ENCODE measurements at regions not wholly inside any gene's neighbourhood (a gene's known extent, or its start where the extent isn't known, plus 50 kb on each side); places are given as distances from the start of the nearest gene placed in this dataset.

DNA sequence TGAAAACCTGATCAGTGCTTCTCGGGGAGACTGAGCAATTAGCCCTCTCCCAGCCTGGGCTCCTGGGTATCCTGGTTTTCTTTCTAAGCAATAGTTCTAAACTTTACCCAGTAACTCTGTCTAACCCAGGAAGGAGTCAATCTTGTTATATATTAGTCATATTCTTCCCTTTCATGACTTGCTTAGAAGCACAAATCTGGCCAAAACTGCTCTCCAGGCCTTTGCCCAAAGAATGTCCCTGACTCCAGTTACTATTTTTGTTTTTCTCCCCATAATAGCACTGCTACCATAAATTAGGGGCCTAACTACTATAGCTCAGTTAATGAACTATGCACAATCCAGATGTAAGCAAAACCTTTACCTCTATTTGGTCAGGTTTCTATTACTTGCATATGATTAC, 355.8 kb upstream of the HTR2A start:
- Histone ChIP-seq H3K9ac (ENCODE audit: insufficient read depth, low read length, poor library complexity, severe bottlenecking) (no peak overlapping the region), H3K79me2 (ENCODE audit: insufficient read depth, low read length) (no peaks in the 10 kb centered on the region), H3K4me1 (ENCODE audit: control insufficient read depth in 1 of 2, insufficient read depth in 2 of 2, low read length in 2 of 2) (no peaks in the 10 kb centered on the region), H3K4me3 (replicated peaks in 1 of 3; ENCODE audit: low read depth in 2 of 3, low read length in 3 of 3) (no peak overlapping the region), H3K27ac (ENCODE audit: low read depth in 1 of 2, low read length in 2 of 2) (no peak overlapping the region), H3K9me3 (replicated peaks in 1 of 2; ENCODE audit: control insufficient read depth in 1 of 2, insufficient read depth in 1 of 2, low read length in 2 of 2) (no peaks in the 10 kb centered on the region), H3K27me3 (ENCODE audit: control insufficient read depth in 2 of 2, insufficient read depth in 2 of 2, low read length in 2 of 2) (no peaks in the 10 kb centered on the region), H4K20me1 (ENCODE audit: insufficient read depth, low read length) (no peaks in the 10 kb centered on the region), H3K36me3 (replicated peaks in 1 of 2; ENCODE audit: control insufficient read depth in 1 of 2, insufficient read depth in 2 of 2, low read length in 2 of 2) (no peaks in the 10 kb centered on the region), H2AFZ (ENCODE audit: insufficient read depth, low read depth, low read length, poor library complexity, severe bottlenecking) (no peak overlapping the region), H3K4me2 (replicated peaks; ENCODE audit: extremely low read depth, low read length, poor library complexity, severe bottlenecking) (no peak overlapping the region)
- no peak for TF ChIP-seq CTCF (IDR thresholded peaks at IDR 0.05)
- no peak for DNase-seq
- Mint-ChIP-seq H3K27ac (no peak overlapping the region), H3K4me1 (no peaks in the 10 kb centered on the region), H3K9me3 (peaks cover 0 to 2% (median 0%) of the 10 kb centered on the region in 7 donors), H3K27me3 (ENCODE audit: low read depth in 3 of 3) (peaks cover 0 to 2% (median 0%) of the 10 kb centered on the region in 3 donors), H3K36me3 (no peaks in the 10 kb centered on the region), H3K4me3 (no peak overlapping the region)
- intact Hi-C loops (cut with micrococcal nuclease): no loop called here
- WGBS (ENCODE audit: insufficient coverage): 86% methylated on average over 1 of the region's 1 CpG

- Histone ChIP-seq H3K4me3 (replicated peaks in 1 of 3; ENCODE audit: low read depth in 2 of 3, low read length in 3 of 3) (no peak overlapping the region), H3K9me3 (replicated peaks in 1 of 2; ENCODE audit: control insufficient read depth in 1 of 2, insufficient read depth in 1 of 2, low read length in 2 of 2) (no peaks in the 10 kb centered on the region), H4K20me1 (ENCODE audit: insufficient read depth, low read length) (no peaks in the 10 kb centered on the region), H2AFZ (ENCODE audit: insufficient read depth, low read depth, low read length, poor library complexity, severe bottlenecking) (no peak overlapping the region), H3K79me2 (ENCODE audit: insufficient read depth, low read length) (no peaks in the 10 kb centered on the region), H3K4me1 (ENCODE audit: control insufficient read depth in 1 of 2, insufficient read depth in 2 of 2, low read length in 2 of 2) (no peaks in the 10 kb centered on the region), H3K4me2 (replicated peaks; ENCODE audit: extremely low read depth, low read length, poor library complexity, severe bottlenecking) (no peak overlapping the region), H3K27ac (ENCODE audit: low read depth in 1 of 2, low read length in 2 of 2) (no peak overlapping the region), H3K9ac (ENCODE audit: insufficient read depth, low read length, poor library complexity, severe bottlenecking) (no peak overlapping the region), H3K36me3 (replicated peaks in 1 of 2; ENCODE audit: control insufficient read depth in 1 of 2, insufficient read depth in 2 of 2, low read length in 2 of 2) (no peaks in the 10 kb centered on the region), H3K27me3 (ENCODE audit: control insufficient read depth in 2 of 2, insufficient read depth in 2 of 2, low read length in 2 of 2) (no peaks in the 10 kb centered on the region)
- no peak for DNase-seq
- no peak for TF ChIP-seq CTCF (IDR thresholded peaks at IDR 0.05)
- Mint-ChIP-seq H3K9me3 (peaks cover 0 to 2% (median 0%) of the 10 kb centered on the region in 7 donors), H3K27me3 (ENCODE audit: low read depth in 3 of 3) (no peaks in the 10 kb centered on the region), H3K36me3 (no peaks in the 10 kb centered on the region), H3K4me1 (no peaks in the 10 kb centered on the region), H3K4me3 (no peak overlapping the region), H3K27ac (no peak overlapping the region)
- intact Hi-C loops (cut with micrococcal nuclease): no loop called here
- WGBS (ENCODE audit: insufficient coverage): no CpG with 5 or more reads among the region's 4 CpGs
These were observed 354.9 kb upstream of the HTR2A start for GRCh38 chr13:47251771-47252170.
